K562 (cell line): ENCODE measurements at regions not wholly inside any gene's neighbourhood (a gene's known extent, or its start where the extent isn't known, plus 50 kb on each side); places are given as distances from the start of the nearest gene placed in this dataset.

Experiments
- CREB3L1 ChIP-seq: fragments of 450-650 bp; IDR thresholded peaks from 2 replicates; pipeline ENCODE4 v1.6.1; 2014; ENCODE audit warnings: low read depth, mild to moderate bottlenecking, moderate library complexity, borderline replicate concordance
- CTCF ChIP-seq, 3 experiments: IDR thresholded peaks in 2 of 3; conservative IDR thresholded peaks in 1 of 3; 2 replicates each; pipeline ENCODE4 v1.5.1; 2011 to 2012; ENCODE audit warnings: low read length in 3 of 3, mild to moderate bottlenecking in 3 of 3, control low read depth in 2 of 3, improper control_type of control experiment in 1 of 3, inconsistent platforms in 1 of 3, low read depth in 1 of 3, mixed read lengths in 1 of 3, moderate library complexity in 1 of 3; ENCODE audit not compliant: insufficient read depth in 2 of 3
- CXXC5 ChIP-seq: fragments of 250-450 bp; sonication (Bioruptor Pico); IDR thresholded peaks from 2 replicates; pipeline ENCODE4 v1.8.0; 2022; ENCODE audit warnings: inconsistent platforms, mild to moderate bottlenecking, moderate library complexity
- FOSL1 ChIP-seq: fragments of 200-800 bp; sonication (Bioruptor generic); conservative IDR thresholded peaks from 2 replicates; pipeline ENCODE4 v1.6.1; 2016; ENCODE audit warnings: missing genetic modification characterization, missing compliant biosample characterization
- GMEB1 ChIP-seq: fragments of 250-450 bp; sonication (Bioruptor Pico); IDR thresholded peaks from 2 replicates; pipeline ENCODE4 v1.4.0; 2020; ENCODE audit warnings: mild to moderate bottlenecking
- HIVEP1 ChIP-seq: fragments of 250-450 bp; sonication (Bioruptor Pico); IDR thresholded peaks from 2 replicates; pipeline ENCODE4 v1.4.0; 2020; ENCODE audit warnings: mild to moderate bottlenecking
- HMG20B ChIP-seq: fragments of 250-450 bp; sonication (Bioruptor Pico); IDR thresholded peaks from 2 replicates; pipeline ENCODE4 v1.5.0; 2021; ENCODE audit warnings: mild to moderate bottlenecking
- LEF1 ChIP-seq: fragments of 450-650 bp; IDR thresholded peaks from 2 replicates; pipeline ENCODE4 v1.6.1; 2016; ENCODE audit warnings: mild to moderate bottlenecking
- MYBL2 ChIP-seq, 2 experiments: fragments of 450-650 bp in 1 of 2; sonication (generic) in 1 of 2; formaldehyde crosslinking in 1 of 2; IDR thresholded peaks; 2 replicates each; pipeline versions ENCODE4 v1.6.1 to v1.8.1; 2017 to 2022; ENCODE audit warnings: borderline replicate concordance in 1 of 2, inconsistent platforms in 1 of 2, low read depth in 1 of 2, mild to moderate bottlenecking in 1 of 2, missing genetic modification reagents in 1 of 2, moderate library complexity in 1 of 2
- MYC ChIP-seq, 2 experiments: fragments of 250-450 bp in 1 of 2; sonication (Bioruptor Pico) in 1 of 2; IDR thresholded peaks; 2 replicates each; pipeline versions ENCODE4 v1.5.1 to v1.6.1; 2012 to 2021; ENCODE audit warnings: low read depth in 2 of 2, borderline replicate concordance in 1 of 2, improper control_type of control experiment in 1 of 2, low read length in 1 of 2, mild to moderate bottlenecking in 1 of 2, moderate library complexity in 1 of 2
- NFRKB ChIP-seq: fragments of 450-650 bp; IDR thresholded peaks from 2 replicates; pipeline ENCODE4 v1.6.1; 2016; ENCODE audit warnings: low read depth
- PHF8 ChIP-seq: fragments of 200-600 bp; sonication (generic); IDR thresholded peaks from 2 replicates; pipeline ENCODE4 v1.6.1; 2012; ENCODE audit warnings: mixed run types, mild to moderate bottlenecking, inconsistent platforms, low read length, moderate library complexity, borderline replicate concordance
- POLR2AphosphoS2 ChIP-seq: IDR thresholded peaks from 2 replicates; pipeline ENCODE4 v1.6.1; 2012; ENCODE audit warnings: low read length, improper control_type of control experiment
- SREBF2 ChIP-seq: sonication (generic); formaldehyde crosslinking; IDR thresholded peaks from 2 replicates; pipeline ENCODE4 v1.4.0; 2020; ENCODE audit warnings: mild to moderate bottlenecking, missing genetic modification reagents
- TCF7 ChIP-seq: sonication (generic); IDR thresholded peaks from 2 replicates; pipeline ENCODE4 v1.6.1; 2016; ENCODE audit warnings: antibody characterized with exemption, borderline replicate concordance
- TFAP4 ChIP-seq: sonication (generic); formaldehyde crosslinking; IDR thresholded peaks from 2 replicates; pipeline ENCODE4 v1.8.0; 2022; ENCODE audit warnings: missing genetic modification reagents, mild to moderate bottlenecking, moderate library complexity, borderline replicate concordance
- ZNF134 ChIP-seq: fragments of 250-450 bp; sonication (Bioruptor Pico); conservative IDR thresholded peaks from 2 replicates; pipeline ENCODE4 v1.4.0; 2020
- ZNF217 ChIP-seq: sonication (generic); formaldehyde crosslinking; IDR thresholded peaks from 2 replicates; pipeline ENCODE4 v1.8.0; 2022; ENCODE audit warnings: mild to moderate bottlenecking, missing genetic modification reagents
- ZNF311 ChIP-seq: fragments of 250-450 bp; sonication (Bioruptor Pico); IDR thresholded peaks from 2 replicates; pipeline ENCODE4 v1.4.0; 2020; ENCODE audit warnings: mild to moderate bottlenecking, moderate library complexity
- ZNF830 ChIP-seq: fragments of 250-450 bp; sonication (Bioruptor Pico); IDR thresholded peaks from 2 replicates; pipeline ENCODE4 v1.5.0; 2021; ENCODE audit warnings: mild to moderate bottlenecking
- ZSCAN29 ChIP-seq: fragments of 450-650 bp; IDR thresholded peaks from 2 replicates; pipeline ENCODE4 v1.6.1; 2017

- no peak for TF ChIP-seq GMEB1 (CRISPR knock-in tag)
- TF ChIP-seq CXXC5 (CRISPR knock-in tag) = no peak
- no peak for TF ChIP-seq PHF8
- no peak for TF ChIP-seq HMG20B (CRISPR knock-in tag)
- no peak for TF ChIP-seq SREBF2 (CRISPR knock-in tag)
- no peak for TF ChIP-seq HIVEP1 (CRISPR knock-in tag)
- no peak for TF ChIP-seq ZNF217
- no peak for TF ChIP-seq ZSCAN29
- no peak for TF ChIP-seq CREB3L1
- no peak for TF ChIP-seq ZNF311
- no peak for TF ChIP-seq CTCF (IDR thresholded peaks at IDR 0.05 in 2 of 3, conservative IDR thresholded peaks at IDR 0.05 in 1 of 3; ENCODE audit: insufficient read depth in 2 of 3, low read depth in 1 of 3, low read length in 3 of 3)
- no peak for TF ChIP-seq POLR2AphosphoS2
- TF ChIP-seq TCF7 = no peak
- no peak for TF ChIP-seq TFAP4
- TF ChIP-seq MYC (IDR thresholded peaks at IDR 0.05; ENCODE audit: low read depth, low read length) = no peak
- no peak for TF ChIP-seq MYC (CRISPR knock-in tag; IDR thresholded peaks at IDR 0.05; ENCODE audit: borderline replicate concordance, low read depth)
- peak; percentile 62; the same call in 1 of the 2 replicates for TF ChIP-seq LEF1
- no peak for TF ChIP-seq MYBL2 (IDR thresholded peaks at IDR 0.05; ENCODE audit: low read depth)
- no peak for TF ChIP-seq MYBL2 (CRISPR knock-in tag; IDR thresholded peaks at IDR 0.05; ENCODE audit: borderline replicate concordance)
- peak; percentile 47 for TF ChIP-seq FOSL1 (tag)
- no peak for TF ChIP-seq ZNF134 (CRISPR knock-in tag)
- 0 out of 2 replicates have a peak, but pooled peaks have one; percentile 29 for TF ChIP-seq NFRKB
- no peak for TF ChIP-seq ZNF830 (CRISPR knock-in tag)
These were observed 110.4 kb upstream of the PARD3B start (continued) for GRCh38 chr2:204434660-204435462.
